Skeletal muscle cell (primary cell): ENCODE measurements at regions not wholly inside any gene's neighbourhood (a gene's known extent, or its start where the extent isn't known, plus 50 kb on each side); places are given as distances from the start of the nearest gene placed in this dataset.
"Not testable (repeated sequence)": the region's sequence is repeated elsewhere in the genome, so short reads cannot be mapped to it uniquely, and the experiment has no call there.

Source experiments
- DNase-seq: peaks from one replicate; pipeline ENCODE4 v3.0.0-alpha.2; 2010; ENCODE audit warnings: low read depth
- H3K4me3 ChIP-seq: 2 replicates; pipeline ENCODE4 v1.5.1; 2011; ENCODE audit warnings: low read depth, mild to moderate bottlenecking, control low read depth, low read length, moderate library complexity

DNA sequence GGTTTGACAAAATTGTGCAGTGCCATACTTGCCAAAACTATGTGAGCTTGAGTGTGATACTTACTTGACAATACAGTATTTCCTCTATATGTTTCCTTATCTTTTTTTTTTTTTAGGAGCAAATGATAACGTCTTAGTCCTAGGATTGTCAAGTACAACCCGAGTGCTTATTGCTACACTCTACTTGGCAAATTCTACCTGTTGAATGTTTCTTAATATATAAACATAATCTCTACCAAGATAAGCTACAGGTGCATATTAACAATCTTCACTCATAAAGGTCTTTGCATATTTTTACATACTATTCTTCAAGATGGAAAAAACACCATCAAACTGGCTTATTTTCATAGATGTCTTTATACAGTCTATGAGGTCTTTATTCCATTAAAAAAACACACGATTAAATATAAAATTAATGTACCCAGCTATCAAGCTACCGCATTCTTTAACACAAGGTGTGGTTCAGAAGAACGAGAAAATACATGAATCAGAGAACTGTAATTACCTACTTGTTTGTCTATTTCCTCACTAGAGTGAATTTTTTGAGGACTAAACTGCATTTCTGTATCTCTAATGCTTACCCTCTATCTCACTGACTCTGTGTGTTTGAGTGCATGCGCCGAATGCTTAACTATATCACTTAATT is 76.1 kb upstream of the PDSS1 start:
- no peak overlapping the region for H3K4me3 ChIP-seq
- no peak for DNase-seq

GRCh38 chr10:26621889-26622711 is 75.4 kb upstream of the PDSS1 start:
- peak overlapping the region; percentile 18 for H3K4me3 ChIP-seq
- DNase-seq = no peak

- H3K4me3 ChIP-seq = no peak overlapping the region
Measured at GRCh38 chr10:26622891-26623290, 74.6 kb upstream of the PDSS1 start.

DNA sequence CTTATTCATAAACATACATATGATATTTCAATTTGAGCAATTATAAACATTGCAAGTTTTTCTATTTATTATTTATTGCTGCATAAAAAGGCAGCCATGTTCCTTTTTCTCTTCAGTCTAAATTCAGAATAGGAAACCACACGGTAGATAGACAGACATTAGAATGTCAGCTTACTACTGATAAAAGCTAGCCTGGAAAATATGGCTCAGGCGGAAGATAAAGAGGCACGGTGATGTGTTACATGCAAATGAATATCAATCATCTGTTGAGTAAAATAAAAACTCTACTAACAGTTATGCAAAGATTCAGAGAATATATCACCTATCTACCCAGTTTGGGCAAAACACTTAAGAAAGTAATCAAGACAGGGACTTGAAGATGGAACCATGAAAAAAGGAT is 73.5 kb upstream of the PDSS1 start:
- DNase-seq = no peak
- no peak overlapping the region for H3K4me3 ChIP-seq

More at GRCh38 chr10:26622891-26623290, 74.6 kb upstream of the PDSS1 start:
- DNase-seq = no peak

DNA sequence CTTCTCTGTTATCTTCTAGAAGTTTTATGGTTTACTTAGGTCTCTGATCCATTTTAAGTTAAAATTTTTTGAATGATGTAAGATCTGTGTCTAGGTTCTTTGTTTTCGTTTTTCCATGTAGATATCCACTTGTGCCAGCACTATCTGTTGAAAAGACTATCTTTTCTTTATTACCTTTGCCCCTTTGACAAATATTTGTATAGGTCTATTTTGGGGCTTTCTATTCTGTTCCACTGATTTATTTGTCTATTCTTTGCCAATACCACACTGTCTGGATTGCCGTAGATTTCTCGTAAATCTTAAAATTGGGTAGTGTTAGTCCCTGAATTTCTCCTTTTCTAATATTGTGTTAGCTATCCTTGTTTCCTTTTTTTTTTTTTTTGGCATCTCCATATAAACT is 71.4 kb upstream of the PDSS1 start:
- DNase-seq = no peak
- H3K4me3 ChIP-seq = no peak overlapping the region

DNA sequence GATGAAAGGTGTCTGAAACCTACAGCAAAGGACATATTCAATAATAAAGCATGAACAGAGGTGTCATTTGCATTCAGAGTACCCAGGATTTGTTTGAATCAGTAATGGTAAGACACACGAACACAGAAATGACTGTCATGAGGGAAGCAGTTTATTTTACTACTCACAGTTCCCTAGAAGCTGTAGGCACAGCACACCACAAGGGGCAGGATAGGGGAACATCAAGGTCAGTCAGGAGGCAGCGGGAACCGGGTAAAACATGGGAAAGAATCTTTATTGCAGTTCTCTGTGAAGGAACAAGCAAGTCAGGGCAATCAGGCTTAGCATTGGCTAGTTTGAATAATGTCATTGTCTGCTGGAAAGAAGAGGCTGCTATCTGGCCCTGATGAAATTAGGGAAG is 70.2 kb upstream of the PDSS1 start:
- H3K4me3 ChIP-seq = no peak overlapping the region
- DNase-seq = no peak

GRCh38 chr10:26628395-26628794 is 69.1 kb upstream of the PDSS1 start:
- DNase-seq = no peak
- no peak overlapping the region for H3K4me3 ChIP-seq

DNA sequence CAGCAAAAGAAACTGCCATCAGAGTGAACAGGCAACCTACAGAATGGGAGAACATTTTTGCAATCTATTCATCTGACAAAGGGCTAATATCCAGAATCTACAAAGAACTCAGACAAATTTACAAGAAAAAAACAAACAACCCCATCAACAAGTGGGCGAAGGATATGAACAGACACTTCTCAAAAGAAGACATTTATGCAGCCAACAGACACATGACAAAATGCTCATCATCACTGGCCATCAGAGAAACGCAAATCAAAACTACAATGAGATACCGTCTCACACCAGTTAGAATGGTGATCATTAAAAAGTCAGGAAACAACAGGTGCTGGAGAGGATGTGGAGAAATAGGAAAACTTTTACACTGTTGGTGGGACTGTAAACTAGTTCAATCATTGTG is 65.3 kb upstream of the PDSS1 start:
- H3K4me3 ChIP-seq, DNase-seq: not testable (repeated sequence)

- not testable (repeated sequence) for H3K4me3 ChIP-seq, DNase-seq
Measured at GRCh38 chr10:26634111-26634510, 63.4 kb upstream of the PDSS1 start.

DNA sequence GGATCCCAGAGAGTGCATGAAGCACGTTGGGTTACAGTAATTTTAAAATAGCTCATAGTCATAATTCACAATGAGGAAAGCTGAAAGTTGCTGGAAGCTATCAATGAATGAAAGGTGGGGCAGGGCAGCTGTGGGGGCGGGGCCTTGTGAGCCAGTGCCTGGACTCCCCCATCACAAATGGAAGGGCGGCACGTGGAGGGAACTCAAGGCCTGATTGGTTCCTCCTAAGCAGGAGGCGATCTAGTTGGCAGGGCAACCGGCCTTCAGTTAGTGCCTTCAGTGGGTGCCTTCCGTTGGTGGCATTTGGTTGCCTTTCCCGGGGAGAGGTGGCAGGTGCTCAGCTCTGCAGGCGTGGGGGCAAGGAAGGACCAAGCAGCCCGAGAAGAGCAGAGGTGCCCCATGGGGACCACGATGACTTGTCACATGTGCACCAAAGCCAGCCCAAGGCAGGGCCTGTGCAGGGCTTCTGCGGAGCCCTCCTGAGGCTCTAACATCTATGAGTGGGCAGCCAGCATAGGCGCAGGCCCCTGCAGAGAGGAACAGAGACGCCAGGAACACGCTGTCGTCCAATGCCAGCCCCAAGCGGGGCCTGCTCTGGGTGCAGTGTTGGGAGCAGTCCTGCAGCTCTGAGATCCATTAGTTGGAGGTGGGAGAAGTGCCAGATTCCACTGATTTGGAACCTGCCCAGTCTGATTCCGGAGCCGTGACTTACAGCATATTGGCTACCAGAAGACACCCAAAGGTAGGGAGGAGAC is 59.8 kb upstream of the PDSS1 start:
- DNase-seq = no peak
- H3K4me3 ChIP-seq = no peak overlapping the region

- H3K4me3 ChIP-seq = no peak overlapping the region
- DNase-seq = no peak
Measured at GRCh38 chr10:26640391-26640790, 57.1 kb upstream of the PDSS1 start.

GRCh38 chr10:26642896-26643653 is 54.4 kb upstream of the PDSS1 start:
- H3K4me3 ChIP-seq = no peak overlapping the region
- no peak for DNase-seq

DNA sequence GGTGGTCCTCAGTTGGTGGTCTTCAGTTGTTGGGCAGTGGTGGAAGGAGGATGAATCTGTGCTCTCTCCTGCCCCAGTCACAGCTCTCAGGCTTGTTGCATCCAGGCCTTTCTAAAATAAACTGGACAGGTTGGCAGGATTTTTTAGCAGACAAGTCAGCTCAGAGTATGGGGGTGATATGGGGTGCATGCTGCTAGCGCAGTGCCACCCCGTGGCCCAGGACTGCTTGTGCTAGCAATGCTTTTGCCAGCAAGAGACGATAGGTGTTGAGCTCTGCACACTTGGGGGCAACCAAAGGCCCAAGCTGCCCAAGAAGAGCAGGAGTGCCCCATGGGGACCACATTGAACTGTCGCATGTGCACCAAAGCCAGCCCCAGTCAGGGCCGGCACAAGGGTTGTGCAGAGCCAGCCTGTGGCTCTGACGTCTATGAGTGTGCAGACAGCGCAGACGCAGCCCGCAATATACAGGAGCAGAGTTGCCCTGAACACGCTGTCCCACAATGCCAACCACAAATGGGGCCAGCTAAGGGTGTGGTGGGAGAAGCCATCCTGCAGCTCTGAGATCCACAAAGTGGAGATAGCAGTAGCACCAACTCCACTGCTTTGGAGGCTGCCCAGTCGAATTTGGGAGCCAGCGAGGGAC is 49.8 kb upstream of the PDSS1 start:
- H3K4me3 ChIP-seq = no peak overlapping the region
- DNase-seq = no peak
